ENCODE measurements at regions not wholly inside any gene's neighbourhood (a gene's known extent, or its start where the extent isn't known, plus 50 kb on each side); places are given as distances from the start of the nearest gene placed in this dataset.
"Not testable (repeated sequence)": the region's sequence is repeated elsewhere in the genome, so short reads cannot be mapped to it uniquely, and the experiment has no call there.

DNA sequence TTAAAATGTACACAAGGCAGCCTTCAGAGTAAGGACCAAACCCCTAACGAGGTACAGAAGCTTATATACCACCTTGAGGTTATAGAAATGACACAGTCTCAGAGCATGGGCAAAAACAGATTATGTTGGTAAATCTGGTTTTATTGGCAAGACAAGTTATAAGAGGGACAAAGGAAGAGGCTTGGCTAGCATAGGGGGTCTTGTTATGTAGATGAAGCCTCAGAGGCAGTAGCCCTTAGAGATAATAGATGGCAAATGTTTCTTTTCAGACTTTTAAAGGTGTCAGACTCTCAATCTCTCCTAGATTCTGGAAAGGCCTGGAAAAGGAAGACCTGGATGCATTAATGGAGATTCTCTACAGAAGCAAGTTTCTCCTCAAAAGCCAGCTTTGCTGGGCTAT lies 123.3 kb upstream of the ATXN1 start:
- no peak overlapping the region for H3K27ac ChIP-seq
- no peak overlapping the region for H3K4me3 ChIP-seq
- TF ChIP-seq, protein P1, sequence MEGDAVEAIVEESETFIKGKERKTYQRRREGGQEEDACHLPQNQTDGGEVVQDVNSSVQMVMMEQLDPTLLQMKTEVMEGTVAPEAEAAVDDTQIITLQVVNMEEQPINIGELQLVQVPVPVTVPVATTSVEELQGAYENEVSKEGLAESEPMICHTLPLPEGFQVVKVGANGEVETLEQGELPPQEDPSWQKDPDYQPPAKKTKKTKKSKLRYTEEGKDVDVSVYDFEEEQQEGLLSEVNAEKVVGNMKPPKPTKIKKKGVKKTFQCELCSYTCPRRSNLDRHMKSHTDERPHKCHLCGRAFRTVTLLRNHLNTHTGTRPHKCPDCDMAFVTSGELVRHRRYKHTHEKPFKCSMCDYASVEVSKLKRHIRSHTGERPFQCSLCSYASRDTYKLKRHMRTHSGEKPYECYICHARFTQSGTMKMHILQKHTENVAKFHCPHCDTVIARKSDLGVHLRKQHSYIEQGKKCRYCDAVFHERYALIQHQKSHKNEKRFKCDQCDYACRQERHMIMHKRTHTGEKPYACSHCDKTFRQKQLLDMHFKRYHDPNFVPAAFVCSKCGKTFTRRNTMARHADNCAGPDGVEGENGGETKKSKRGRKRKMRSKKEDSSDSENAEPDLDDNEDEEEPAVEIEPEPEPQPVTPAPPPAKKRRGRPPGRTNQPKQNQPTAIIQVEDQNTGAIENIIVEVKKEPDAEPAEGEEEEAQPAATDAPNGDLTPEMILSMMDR (IDR thresholded peaks at IDR 0.05): no peak
- no peak for DNase-seq (ENCODE audit: low spot score)

DNA sequence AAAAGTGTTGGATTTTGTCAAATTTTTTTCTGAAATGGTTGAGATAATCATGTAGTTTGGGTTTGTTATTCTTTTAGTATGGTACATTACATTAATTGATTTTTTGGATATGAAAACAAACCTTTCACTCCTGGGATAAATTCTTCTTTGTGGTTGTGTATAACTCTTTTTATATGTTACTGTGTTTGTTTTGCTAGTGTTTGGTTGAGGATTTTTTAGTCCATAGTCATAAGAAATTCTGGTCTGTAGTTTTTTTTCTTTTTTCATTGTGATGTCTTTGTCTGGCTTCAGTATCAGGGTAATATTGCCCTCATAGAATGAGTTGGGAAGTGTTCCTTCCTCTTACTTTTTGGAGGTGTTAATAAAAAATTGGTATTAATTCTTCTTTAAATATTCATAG lies 122.2 kb upstream of the ATXN1 start:
- TF ChIP-seq, protein P1 (IDR thresholded peaks at IDR 0.05): no peak
- no peak overlapping the region for H3K4me3 ChIP-seq
- H3K27ac ChIP-seq: no peak overlapping the region
- DNase-seq (ENCODE audit: low spot score): no peak

DNA sequence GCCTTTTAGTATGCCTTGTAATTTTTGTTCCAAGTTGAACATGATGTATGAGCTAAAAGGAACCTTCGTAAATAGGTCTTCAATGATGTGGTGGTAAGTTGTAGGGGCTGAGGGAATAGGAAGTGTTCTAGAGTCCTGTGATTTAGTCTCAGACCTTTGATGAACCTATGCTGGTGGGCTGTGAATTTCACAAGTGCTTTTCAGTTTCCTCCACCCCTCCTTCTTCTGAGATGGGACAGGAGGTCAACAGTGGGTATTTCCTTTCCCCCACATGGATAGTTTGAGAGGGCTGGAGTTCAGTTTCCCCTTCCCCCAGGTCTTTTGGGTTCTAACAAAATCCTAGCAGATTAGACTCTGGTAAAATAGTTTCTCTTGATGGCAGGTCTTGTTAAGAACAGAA lies 121.0 kb upstream of the ATXN1 start:
- H3K4me3 ChIP-seq: no peak overlapping the region
- DNase-seq (ENCODE audit: low spot score): no peak
- H3K27ac ChIP-seq: no peak overlapping the region
- TF ChIP-seq, protein P1 (IDR thresholded peaks at IDR 0.05): no peak

DNA sequence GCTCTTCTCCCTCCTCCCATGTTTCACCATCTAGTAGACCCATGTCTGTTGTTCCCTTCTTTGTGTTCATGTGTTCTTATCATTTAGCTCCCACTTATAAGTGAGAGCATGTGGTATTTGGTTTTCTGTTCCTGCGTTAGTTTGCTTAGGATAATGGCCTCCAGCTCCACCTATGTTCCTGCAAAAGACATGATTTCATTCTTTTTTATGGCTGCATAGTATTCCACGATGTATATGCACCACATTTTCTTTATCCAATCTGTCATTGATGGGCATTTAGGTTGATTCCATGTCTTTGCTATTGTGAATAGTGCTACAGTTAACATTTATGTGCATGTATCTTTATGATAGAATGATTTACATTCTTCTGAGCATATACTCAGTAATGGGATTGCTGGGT lies 115.6 kb upstream of the ATXN1 start:
- H3K27ac ChIP-seq; H3K4me3 ChIP-seq; DNase-seq (ENCODE audit: low spot score): not testable (repeated sequence)

DNA sequence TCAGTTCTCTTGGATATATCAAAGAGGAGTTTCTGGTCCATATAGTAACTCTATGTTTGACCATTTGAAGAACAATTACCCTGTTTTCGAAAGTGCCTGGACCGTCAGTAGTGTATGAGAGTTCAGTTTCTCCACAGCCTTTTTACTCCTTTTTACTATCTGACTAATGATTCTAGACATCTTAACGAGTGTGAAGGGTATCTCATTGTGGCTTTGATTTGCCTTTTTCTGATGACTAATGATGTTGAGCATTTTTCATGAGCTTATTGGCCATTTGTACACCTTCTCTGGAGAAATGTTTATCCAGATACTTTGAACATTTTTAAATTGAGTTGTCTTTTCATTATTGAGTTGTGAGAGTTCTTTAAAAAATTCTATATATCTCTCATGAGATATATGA lies 114.9 kb upstream of the ATXN1 start:
- no peak for DNase-seq (ENCODE audit: low spot score)
- no peak overlapping the region for H3K27ac ChIP-seq
- H3K4me3 ChIP-seq: no peak overlapping the region
- TF ChIP-seq, protein P1 (IDR thresholded peaks at IDR 0.05): no peak

DNA sequence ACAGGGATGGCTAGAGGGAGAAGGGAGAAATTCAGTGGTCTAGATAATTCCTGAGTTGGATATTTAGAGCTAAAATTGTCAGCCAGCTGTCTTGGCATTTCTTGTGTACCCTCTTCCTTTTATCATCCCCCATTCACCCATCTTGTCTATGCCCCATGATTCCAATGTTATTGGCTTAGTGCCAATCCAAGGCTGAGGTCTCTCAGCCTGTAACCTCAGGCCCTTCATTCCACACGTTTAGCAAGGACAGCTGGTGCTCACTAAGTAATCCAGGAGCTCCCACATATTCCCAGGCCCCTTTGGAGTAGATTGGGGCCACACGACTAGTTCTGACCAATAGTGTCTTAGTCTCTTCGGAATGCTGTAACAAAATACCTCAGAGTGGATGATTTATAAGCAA lies 112.4 kb upstream of the ATXN1 start:
- no peak for DNase-seq (ENCODE audit: low spot score)
- no peak overlapping the region for H3K27ac ChIP-seq
- no peak overlapping the region for H3K4me3 ChIP-seq
- TF ChIP-seq, protein P1 (IDR thresholded peaks at IDR 0.05): no peak

DNA sequence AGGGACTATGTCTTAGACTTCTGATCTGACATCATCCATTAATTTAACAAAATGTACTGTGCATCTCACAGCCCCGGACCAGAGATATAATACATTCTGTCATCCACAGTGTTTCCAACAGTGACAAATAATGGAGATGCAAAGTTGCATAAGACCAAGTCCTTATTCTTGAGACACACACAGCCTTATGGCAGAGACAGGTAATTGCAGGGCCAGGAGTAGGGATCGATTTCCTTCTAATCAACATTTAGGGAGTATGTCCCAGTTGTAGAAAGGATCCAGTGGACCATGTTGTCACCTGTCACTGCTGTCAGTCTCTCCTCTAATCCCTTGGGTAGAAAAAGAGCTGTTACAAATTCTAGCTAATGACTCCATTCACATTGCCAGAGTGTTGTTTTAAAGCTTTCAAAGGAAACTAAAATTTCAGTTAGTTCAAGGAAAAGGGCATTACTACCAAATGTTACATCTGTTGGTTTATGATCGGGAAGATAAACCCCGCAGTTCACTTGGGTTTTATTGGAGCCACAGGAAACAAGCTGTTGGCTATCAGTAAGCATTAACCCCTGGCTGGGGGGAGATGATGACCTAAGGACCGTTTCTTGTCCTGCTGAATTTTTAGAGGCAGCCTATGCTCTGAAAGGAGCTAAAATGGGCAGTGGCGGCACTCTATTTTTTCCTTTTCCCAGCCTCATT lies 111.4 kb upstream of the ATXN1 start:
- no peak overlapping the region for H3K27ac ChIP-seq
- no peak overlapping the region for H3K4me3 ChIP-seq
- DNase-seq (ENCODE audit: low spot score): no peak
- TF ChIP-seq, protein P1 (IDR thresholded peaks at IDR 0.05): no peak
